Transverse colon (tissue), 4 donors: ENCODE measurements at regions not wholly inside any gene's neighbourhood (a gene's known extent, or its start where the extent isn't known, plus 50 kb on each side); places are given as distances from the start of the nearest gene placed in this dataset.

Source experiments
- DNase-seq: peaks from one replicate; pipeline ENCODE4 v3.0.0-alpha.2; 2019
- H3K27ac ChIP-seq, 4 donors: fragments of 200-600 bp; sonication (generic); 2 replicates each; pipeline ENCODE4 v1.5.1; 2016 to 2018; ENCODE audit warnings: inconsistent platforms in 4 of 4
- H3K27me3 ChIP-seq: fragments of 200-600 bp; sonication (generic); 2 replicates; pipeline ENCODE4 v1.5.1; 2017; ENCODE audit warnings: inconsistent platforms
- H3K36me3 ChIP-seq, 4 donors: fragments of 200-600 bp; sonication (generic); 2 replicates each; pipeline ENCODE4 v1.5.1; 2017 to 2019; ENCODE audit warnings: inconsistent platforms in 4 of 4
- H3K4me1 ChIP-seq, 4 donors: fragments of 200-600 bp; sonication (generic); 2 replicates each; pipeline ENCODE4 v1.5.1; 2017 to 2020; ENCODE audit warnings: inconsistent platforms in 4 of 4
- H3K4me3 ChIP-seq, 4 donors: fragments of 200-600 bp; sonication (generic); 1 replicate in 1 of 4; 2 replicates in 3 of 4; pipeline versions ENCODE4 v1.5.1 to v1.6.1; 2017 to 2019; ENCODE audit warnings: inconsistent platforms in 4 of 4
- H3K9me3 ChIP-seq, 2 donors: fragments of 200-600 bp; sonication (generic); 2 replicates each; pipeline ENCODE4 v1.5.1; 2017 to 2019; ENCODE audit warnings: inconsistent platforms in 2 of 2
- EP300 ChIP-seq: sonication (generic); formaldehyde crosslinking; IDR thresholded peaks from one replicate; pipeline ENCODE4 v1.6.1; 2017; ENCODE audit warnings: antibody characterized with exemption, low read depth
- POLR2A ChIP-seq: fragments of 450-650 bp; IDR thresholded peaks from one replicate; pipeline ENCODE4 v1.6.1; 2016; ENCODE audit warnings: antibody characterized with exemption, mild to moderate bottlenecking, moderate library complexity
- POLR2AphosphoS5 ChIP-seq, 3 donors: sonication (generic); formaldehyde crosslinking; IDR thresholded peaks; one replicate each; pipeline ENCODE4 v1.6.1; 2016; ENCODE audit warnings: antibody characterized with exemption in 3 of 3
- WGBS, 2 donors: methylation state at CpG; one replicate each; pipeline ENCODE4 v1.1.5; 2018; ENCODE audit warnings: low coverage in 1 of 2; 5-methylcytosine and 5-hydroxymethylcytosine counted together
- in situ Hi-C, 4 donors: fragments of 200-750 bp; cut with MboI; loops; one replicate each; pipeline versions ENCODE4 v1.15.0 to v1.15.1; 2017; ENCODE audit warnings: low sequenced_read_pairs in 3 of 4, low pct_ligation_motif_present in 1 of 4, low pct_unique_long_range_greater_than_20kb in 1 of 4
- intact Hi-C: fragments of 100-400 bp; cut with DNase I; formaldehyde crosslinking; loops from one replicate; pipeline ENCODE4 v1.15.1; 2023; ENCODE audit warnings: low total_unique reads
- TF ChIP-seq, protein P1 (sequence below), 5 experiments: fragments of 200-600 bp in 3 of 5; fragments of 450-650 bp in 2 of 5; sonication (generic) in 3 of 5; IDR thresholded peaks; 1 replicate in 2 of 5; 2 replicates in 3 of 5; pipeline ENCODE4 v1.5.1; 2016 to 2017; ENCODE audit warnings: antibody characterized with exemption in 5 of 5, inconsistent platforms in 3 of 5, mild to moderate bottlenecking in 2 of 5, moderate library complexity in 1 of 5

DNA sequence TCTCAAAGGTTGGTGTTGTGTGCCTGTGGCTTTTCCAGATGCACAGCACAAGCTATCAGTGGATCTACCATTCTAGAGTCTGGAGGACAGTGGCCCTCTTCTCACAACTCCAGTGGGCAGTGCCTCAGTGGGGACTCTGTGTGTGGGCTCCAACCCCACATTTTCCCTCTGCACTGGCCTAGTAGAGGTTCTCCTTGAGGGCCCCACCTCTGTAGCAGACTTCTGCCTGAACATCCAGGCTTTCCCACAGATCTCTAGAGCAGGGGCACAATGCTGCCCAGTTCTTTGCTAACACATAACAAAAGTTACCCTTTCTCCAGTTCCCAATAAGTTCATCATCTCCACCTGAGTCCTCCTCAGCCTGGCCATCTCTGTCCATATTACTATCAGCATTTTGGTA lies 102.1 kb upstream of the ANKRD55 start:
- Histone ChIP-seq H3K36me3 (no peaks in the 10 kb centered on the region), H3K27ac (no peak overlapping the region), H3K27me3 (no peaks in the 10 kb centered on the region), H3K9me3 (no peaks in the 10 kb centered on the region), H3K4me3 (no peak overlapping the region), H3K4me1 (no peaks in the 10 kb centered on the region)
- intact Hi-C loops = loop anchor here (5.0 kb wide), 1 partner anchor 1383 kb away; no protein-coding TSS in a partner anchor
- no peak for TF ChIP-seq EP300
- no peak for TF ChIP-seq POLR2AphosphoS5 (IDR thresholded peaks at IDR 0.05)
- TF ChIP-seq, protein P1, sequence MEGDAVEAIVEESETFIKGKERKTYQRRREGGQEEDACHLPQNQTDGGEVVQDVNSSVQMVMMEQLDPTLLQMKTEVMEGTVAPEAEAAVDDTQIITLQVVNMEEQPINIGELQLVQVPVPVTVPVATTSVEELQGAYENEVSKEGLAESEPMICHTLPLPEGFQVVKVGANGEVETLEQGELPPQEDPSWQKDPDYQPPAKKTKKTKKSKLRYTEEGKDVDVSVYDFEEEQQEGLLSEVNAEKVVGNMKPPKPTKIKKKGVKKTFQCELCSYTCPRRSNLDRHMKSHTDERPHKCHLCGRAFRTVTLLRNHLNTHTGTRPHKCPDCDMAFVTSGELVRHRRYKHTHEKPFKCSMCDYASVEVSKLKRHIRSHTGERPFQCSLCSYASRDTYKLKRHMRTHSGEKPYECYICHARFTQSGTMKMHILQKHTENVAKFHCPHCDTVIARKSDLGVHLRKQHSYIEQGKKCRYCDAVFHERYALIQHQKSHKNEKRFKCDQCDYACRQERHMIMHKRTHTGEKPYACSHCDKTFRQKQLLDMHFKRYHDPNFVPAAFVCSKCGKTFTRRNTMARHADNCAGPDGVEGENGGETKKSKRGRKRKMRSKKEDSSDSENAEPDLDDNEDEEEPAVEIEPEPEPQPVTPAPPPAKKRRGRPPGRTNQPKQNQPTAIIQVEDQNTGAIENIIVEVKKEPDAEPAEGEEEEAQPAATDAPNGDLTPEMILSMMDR (IDR thresholded peaks at IDR 0.05) = no peak
- TF ChIP-seq POLR2A = no peak
- DNase-seq = no peak
- in situ Hi-C loops = no loop called here

GRCh38 chr5:56330806-56331205 lies 97.7 kb upstream of the ANKRD55 start:
- no peaks in the 10 kb centered on the region for H3K4me1 ChIP-seq
- intact Hi-C loops = no loop called here
- in situ Hi-C loops = no loop called here
- no peaks in the 10 kb centered on the region for H3K27me3 ChIP-seq
- no peak for TF ChIP-seq POLR2A
- H3K4me3 ChIP-seq = no peak overlapping the region
- no peak for DNase-seq
- no peaks in the 10 kb centered on the region for H3K36me3 ChIP-seq
- H3K9me3 ChIP-seq = no peaks in the 10 kb centered on the region
- H3K27ac ChIP-seq = no peak overlapping the region
- WGBS, 2 donors = 50 to 80% methylated on average over 1 of the region's 1 CpG

- 71 to 88% methylated on average over 1 to 2 of the region's 2 CpGs for WGBS, 2 donors
Measured at GRCh38 chr5:56330167-56330566, 97.0 kb upstream of the ANKRD55 start.

GRCh38 chr5:56329652-56330051 lies 96.5 kb upstream of the ANKRD55 start:
- TF ChIP-seq EP300 = no peak
- TF ChIP-seq, protein P1 (IDR thresholded peaks at IDR 0.05) = no peak
- no peak for TF ChIP-seq POLR2A
- TF ChIP-seq POLR2AphosphoS5 (IDR thresholded peaks at IDR 0.05) = no peak
- H3K4me3 ChIP-seq = no peak overlapping the region
- WGBS, 2 donors = 72 to 78% methylated on average over 3 of the region's 3 CpGs
- intact Hi-C loops (no loop called here), in situ Hi-C loops (no loop called here)
- H3K27ac ChIP-seq = no peak overlapping the region
- no peaks in the 10 kb centered on the region for H3K27me3 ChIP-seq
- H3K9me3 ChIP-seq = no peaks in the 10 kb centered on the region
- no peaks in the 10 kb centered on the region for H3K36me3 ChIP-seq
- no peak for DNase-seq
- no peaks in the 10 kb centered on the region for H3K4me1 ChIP-seq

More at GRCh38 chr5:56330167-56330566, 97.0 kb upstream of the ANKRD55 start:
- Histone ChIP-seq H3K9me3 (no peaks in the 10 kb centered on the region), H3K4me3 (no peak overlapping the region), H3K36me3 (no peaks in the 10 kb centered on the region), H3K27ac (no peak overlapping the region), H3K4me1 (no peaks in the 10 kb centered on the region), H3K27me3 (no peaks in the 10 kb centered on the region)
- DNase-seq = no peak
- in situ Hi-C loops = no loop called here
- intact Hi-C loops = no loop called here
- TF ChIP-seq POLR2AphosphoS5 (IDR thresholded peaks at IDR 0.05) = no peak
- no peak for TF ChIP-seq POLR2A
- TF ChIP-seq, protein P1 (IDR thresholded peaks at IDR 0.05) = no peak
- TF ChIP-seq EP300 = no peak
